Erythroblast (primary cell): ENCODE measurements at regions not wholly inside any gene's neighbourhood (a gene's known extent, or its start where the extent isn't known, plus 50 kb on each side); places are given as distances from the start of the nearest gene placed in this dataset.

Experiments used
- GATA1 ChIP-seq: IDR thresholded peaks from 2 replicates; pipeline ENCODE4 v1.6.1; 2011; ENCODE audit warnings: low read depth, mild to moderate bottlenecking, control low read depth, low read length, moderate library complexity
- POLR2A ChIP-seq: IDR thresholded peaks from 2 replicates; pipeline ENCODE4 v1.6.1; 2011; ENCODE audit warnings: mild to moderate bottlenecking, low read length

GRCh38 chr12:66852765-66853164 lies 173.9 kb upstream of the GRIP1 start:
- no peak for TF ChIP-seq POLR2A
- no peak for TF ChIP-seq GATA1
